ENCODE measurements at regions not wholly inside any gene's neighbourhood (a gene's known extent, or its start where the extent isn't known, plus 50 kb on each side); places are given as distances from the start of the nearest gene placed in this dataset.
A peak's percentile ranks its signal among the peaks of the same experiment; 100 is the strongest.

DNA sequence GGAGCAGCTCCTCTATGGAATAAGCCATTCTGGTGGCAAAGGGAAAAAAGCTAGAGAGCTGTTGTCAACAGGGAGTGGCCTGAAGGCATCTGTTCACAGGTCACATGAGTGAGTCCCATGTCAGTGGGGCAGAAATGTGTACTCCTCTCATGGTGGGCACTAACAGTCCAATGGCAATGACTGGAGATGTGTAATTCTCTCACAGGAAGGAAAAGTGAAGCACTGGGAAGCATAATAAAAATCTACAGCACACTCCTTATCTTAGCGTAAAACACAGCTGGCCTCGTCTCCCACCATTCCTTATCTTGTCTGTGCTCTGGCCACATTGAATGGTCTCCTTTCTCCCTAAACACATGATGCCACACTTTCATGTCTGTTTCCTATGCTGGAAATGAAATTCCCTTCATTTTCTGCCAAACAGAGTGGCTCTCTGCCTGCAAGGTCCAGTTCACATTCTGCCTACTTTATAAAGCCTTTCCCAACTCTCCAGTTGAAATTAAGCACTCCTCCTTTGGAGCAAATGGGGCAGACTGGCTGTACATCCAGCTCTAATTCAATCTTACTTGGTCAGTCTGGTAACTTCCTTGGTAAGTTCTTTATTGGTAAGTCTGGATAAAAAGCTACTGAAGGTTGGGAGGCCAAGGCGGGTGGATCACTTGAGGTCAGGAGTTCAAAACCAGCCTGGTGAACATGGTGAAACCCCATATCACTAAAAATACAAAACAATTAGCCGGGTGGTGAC lies 139.8 kb downstream of the RPL22L1 start:
- H3K4me2 ChIP-seq (ENCODE audit: control insufficient read depth, extremely low read depth, insufficient read depth, low read depth, low read length) = no peak overlapping the region
- no peak overlapping the region for H3K9ac ChIP-seq (ENCODE audit: control insufficient read depth, extremely low read depth, insufficient read depth, low read length)
- FAIRE-seq = no peak
- DNase-seq (ENCODE audit: low read depth, low spot score) = no peak
- H3K4me1 ChIP-seq (ENCODE audit: control insufficient read depth, extremely low read depth, insufficient read depth, low read length) = peaks cover 41% of the 10 kb centered on the region
- H3K27ac ChIP-seq (ENCODE audit: control insufficient read depth, insufficient read depth, low read length) = no peak overlapping the region
- H3K27me3 ChIP-seq (ENCODE audit: control insufficient read depth, extremely low read depth, insufficient read depth, low read length) = no peaks in the 10 kb centered on the region
- H3K79me2 ChIP-seq (ENCODE audit: control insufficient read depth, insufficient read depth, low read length) = no peaks in the 10 kb centered on the region
- no peaks in the 10 kb centered on the region for H3K9me3 ChIP-seq (ENCODE audit: control insufficient read depth, low read depth, low read length)
- no peaks in the 10 kb centered on the region for H3K36me3 ChIP-seq (ENCODE audit: control insufficient read depth in 2 of 2, extremely low read depth in 1 of 2, insufficient read depth in 2 of 2, low read length in 2 of 2)
- no peak overlapping the region for H2AFZ ChIP-seq (ENCODE audit: control insufficient read depth, low read length)
- no peaks in the 10 kb centered on the region for H4K20me1 ChIP-seq (ENCODE audit: control insufficient read depth, extremely low read depth, insufficient read depth, low read length)
- no peaks in the 10 kb centered on the region for H3K9me1 ChIP-seq (ENCODE audit: control insufficient read depth, extremely low read depth, insufficient read depth, low read length)
- TF ChIP-seq, protein P1, sequence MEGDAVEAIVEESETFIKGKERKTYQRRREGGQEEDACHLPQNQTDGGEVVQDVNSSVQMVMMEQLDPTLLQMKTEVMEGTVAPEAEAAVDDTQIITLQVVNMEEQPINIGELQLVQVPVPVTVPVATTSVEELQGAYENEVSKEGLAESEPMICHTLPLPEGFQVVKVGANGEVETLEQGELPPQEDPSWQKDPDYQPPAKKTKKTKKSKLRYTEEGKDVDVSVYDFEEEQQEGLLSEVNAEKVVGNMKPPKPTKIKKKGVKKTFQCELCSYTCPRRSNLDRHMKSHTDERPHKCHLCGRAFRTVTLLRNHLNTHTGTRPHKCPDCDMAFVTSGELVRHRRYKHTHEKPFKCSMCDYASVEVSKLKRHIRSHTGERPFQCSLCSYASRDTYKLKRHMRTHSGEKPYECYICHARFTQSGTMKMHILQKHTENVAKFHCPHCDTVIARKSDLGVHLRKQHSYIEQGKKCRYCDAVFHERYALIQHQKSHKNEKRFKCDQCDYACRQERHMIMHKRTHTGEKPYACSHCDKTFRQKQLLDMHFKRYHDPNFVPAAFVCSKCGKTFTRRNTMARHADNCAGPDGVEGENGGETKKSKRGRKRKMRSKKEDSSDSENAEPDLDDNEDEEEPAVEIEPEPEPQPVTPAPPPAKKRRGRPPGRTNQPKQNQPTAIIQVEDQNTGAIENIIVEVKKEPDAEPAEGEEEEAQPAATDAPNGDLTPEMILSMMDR (optimal IDR thresholded peaks at IDR 0.05 in 1 of 3, IDR thresholded peaks at IDR 0.05 in 1 of 3, conservative IDR thresholded peaks at IDR 0.05 in 1 of 3; ENCODE audit: extremely low read depth in 1 of 3, insufficient read depth in 2 of 3, low read length in 3 of 3) = no peak
- no peak for TF ChIP-seq EZH2 (IDR thresholded peaks at IDR 0.05; ENCODE audit: low read length)
- dilution Hi-C loops (cut with MboI; ENCODE audit: extremely low pct_ligation_motif_present, low sequenced_read_pairs) = no loop called here
- no peak overlapping the region for H3K4me3 ChIP-seq (ENCODE audit: control insufficient read depth in 2 of 3, extremely low read depth in 1 of 3, insufficient read depth in 2 of 3, low read depth in 1 of 3, low read length in 3 of 3)

DNA sequence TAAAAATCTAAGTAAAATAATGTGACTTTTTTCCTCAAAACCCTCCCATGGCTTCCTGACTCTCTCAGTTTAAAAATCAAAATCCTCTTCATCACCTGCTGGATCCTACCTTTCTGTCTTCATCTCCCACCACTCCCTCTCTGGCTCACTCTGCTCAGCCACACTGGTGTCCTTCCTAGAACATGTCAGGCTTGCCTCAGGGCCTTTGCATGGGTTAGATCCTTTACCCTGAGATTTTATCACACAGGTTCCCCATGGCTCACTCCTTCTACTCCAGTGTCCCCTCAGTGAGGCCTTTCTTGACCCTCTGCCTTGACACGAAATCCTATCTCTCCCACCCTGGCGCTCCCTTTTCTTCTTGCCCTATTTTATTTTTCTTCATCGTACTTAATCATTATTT lies 141.8 kb downstream of the RPL22L1 start:
- H4K20me1 ChIP-seq (ENCODE audit: control insufficient read depth, extremely low read depth, insufficient read depth, low read length) = no peaks in the 10 kb centered on the region
- peak overlapping the region; percentile 93 for H3K27ac ChIP-seq (ENCODE audit: control insufficient read depth, insufficient read depth, low read length)
- no peak overlapping the region for H2AFZ ChIP-seq (ENCODE audit: control insufficient read depth, low read length)
- DNase-seq (ENCODE audit: low read depth, low spot score) (no peak), FAIRE-seq (no peak)
- H3K9me1 ChIP-seq (ENCODE audit: control insufficient read depth, extremely low read depth, insufficient read depth, low read length) = no peaks in the 10 kb centered on the region
- H3K79me2 ChIP-seq (ENCODE audit: control insufficient read depth, insufficient read depth, low read length) = no peaks in the 10 kb centered on the region
- H3K9me3 ChIP-seq (ENCODE audit: control insufficient read depth, low read depth, low read length) = no peaks in the 10 kb centered on the region
- H3K4me1 ChIP-seq (ENCODE audit: control insufficient read depth, extremely low read depth, insufficient read depth, low read length) = peaks cover 46% of the 10 kb centered on the region
- no peak overlapping the region for H3K9ac ChIP-seq (ENCODE audit: control insufficient read depth, extremely low read depth, insufficient read depth, low read length)
- H3K4me2 ChIP-seq (ENCODE audit: control insufficient read depth, extremely low read depth, insufficient read depth, low read depth, low read length) = no peak overlapping the region
- dilution Hi-C loops (cut with MboI; ENCODE audit: extremely low pct_ligation_motif_present, low sequenced_read_pairs) = no loop called here
- no peaks in the 10 kb centered on the region for H3K27me3 ChIP-seq (ENCODE audit: control insufficient read depth, extremely low read depth, insufficient read depth, low read length)
- no peak overlapping the region for H3K4me3 ChIP-seq (ENCODE audit: control insufficient read depth in 2 of 3, extremely low read depth in 1 of 3, insufficient read depth in 2 of 3, low read depth in 1 of 3, low read length in 3 of 3)
- H3K36me3 ChIP-seq (ENCODE audit: control insufficient read depth in 2 of 2, extremely low read depth in 1 of 2, insufficient read depth in 2 of 2, low read length in 2 of 2) = no peaks in the 10 kb centered on the region
- TF ChIP-seq, protein P1 (optimal IDR thresholded peaks at IDR 0.05 in 1 of 3, IDR thresholded peaks at IDR 0.05 in 1 of 3, conservative IDR thresholded peaks at IDR 0.05 in 1 of 3; ENCODE audit: extremely low read depth in 1 of 3, insufficient read depth in 2 of 3, low read length in 3 of 3) = no peak
- TF ChIP-seq EZH2 (IDR thresholded peaks at IDR 0.05; ENCODE audit: low read length) = no peak
